A673 (cell line): ENCODE measurements at regions not wholly inside any gene's neighbourhood (a gene's known extent, or its start where the extent isn't known, plus 50 kb on each side); places are given as distances from the start of the nearest gene placed in this dataset.

Experiments
- BruUV-seq: library from RNA; stranded (reverse); fragments of 400-500 nt; replicated peaks from 2 replicates; lab custom pipeline; 2021; lab: Mats Ljungman, UMichigan
- CTCF ChIA-PET: fragments of 300-600 bp; sonication (Branson Sonifier 250); formaldehyde crosslinking; loops from one replicate; lab custom pipeline; 2022; ENCODE audit warnings: antibody characterized with exemption; lab: Charles Lee
- POLR2A ChIA-PET: fragments of 300-600 bp; sonication (Branson Sonifier 250); formaldehyde crosslinking; loops from one replicate; lab custom pipeline; 2022; ENCODE audit warnings: antibody characterized with exemption; ENCODE audit not compliant: low non-redundant PET; lab: Charles Lee
- DNase-seq: peaks from one replicate; pipeline ENCODE4 v3.0.0-alpha.2; 2015; ENCODE audit warnings: low spot score
- H3K27ac ChIP-seq: fragments of 200-600 bp; sonication (generic); 2 replicates; pipeline ENCODE4 v1.5.1; 2016; ENCODE audit warnings: mixed run types, low read depth, mild to moderate bottlenecking, mixed read lengths, antibody characterized with exemption, low read length; ENCODE audit not compliant: poor library complexity, severe bottlenecking
- H3K27me3 ChIP-seq: fragments of 200-600 bp; sonication (generic); replicated peaks from 2 replicates; pipeline ENCODE4 v1.6.1; 2017; ENCODE audit warnings: mixed run types, low read depth, mild to moderate bottlenecking, mixed read lengths, antibody characterized with exemption, low read length; ENCODE audit not compliant: insufficient read depth, poor library complexity
- H3K36me3 ChIP-seq: fragments of 200-600 bp; sonication (generic); 2 replicates; pipeline ENCODE4 v1.6.1; 2016; ENCODE audit warnings: mixed run types, mild to moderate bottlenecking, mixed read lengths, antibody characterized with exemption, low read length; ENCODE audit not compliant: insufficient read depth, poor library complexity, severe bottlenecking
- H3K4me1 ChIP-seq: fragments of 200-600 bp; sonication (generic); 2 replicates; pipeline ENCODE4 v1.6.1; 2017; ENCODE audit warnings: mixed run types, mild to moderate bottlenecking, mixed read lengths, antibody characterized with exemption, low read length; ENCODE audit not compliant: insufficient read depth, poor library complexity, severe bottlenecking
- H3K4me3 ChIP-seq: fragments of 200-600 bp; sonication (generic); 2 replicates; pipeline ENCODE4 v1.5.1; 2016; ENCODE audit warnings: low read depth, mixed run types, mild to moderate bottlenecking, mixed read lengths, low read length; ENCODE audit not compliant: poor library complexity, severe bottlenecking
- H3K9me3 ChIP-seq: fragments of 200-600 bp; sonication (generic); 2 replicates; pipeline ENCODE4 v1.6.1; 2016; ENCODE audit warnings: mixed run types, low read depth, mild to moderate bottlenecking, mixed read lengths, antibody characterized with exemption, low read length; ENCODE audit not compliant: poor library complexity, severe bottlenecking
- CTCF ChIP-seq: fragments of 300-800, 200-600 bp; sonication (generic); conservative IDR thresholded peaks from 2 replicates; pipeline ENCODE4 v1.5.1; 2017; ENCODE audit warnings: low read depth, mild to moderate bottlenecking, antibody characterized with exemption, low read length, moderate library complexity, mixed read lengths
- EZH2 ChIP-seq: fragments of 200-600 bp; sonication (generic); IDR thresholded peaks from 2 replicates; pipeline ENCODE4 v1.6.1; 2017; ENCODE audit warnings: borderline replicate concordance, low read depth, mild to moderate bottlenecking, mixed read lengths, antibody characterized with exemption, low read length; ENCODE audit not compliant: poor library complexity, severe bottlenecking
- intact Hi-C: fragments of 100-400 bp; cut with micrococcal nuclease; formaldehyde crosslinking; loops from one replicate; pipeline ENCODE4 v1.10.0; 2022; ENCODE audit not compliant: unreplicated experiment

GRCh38 chr3:132261506-132261905 lies 55.7 kb upstream of the ACP3 start:
- TF ChIP-seq CTCF (no peak), EZH2 (no peak)
- Histone ChIP-seq H3K4me1 (no peaks in the 10 kb centered on the region), H3K27me3 (no peaks in the 10 kb centered on the region), H3K4me3 (no peak overlapping the region), H3K27ac (no peak overlapping the region), H3K9me3 (no peaks in the 10 kb centered on the region), H3K36me3 (no peaks in the 10 kb centered on the region)
- ChIA-PET POLR2A (no interaction called here), CTCF (no interaction called here)
- no peak for DNase-seq
- BruUV-seq: no TSS peak
- intact Hi-C loops: no loop called here

- H3K4me1 ChIP-seq: no peaks in the 10 kb centered on the region
- intact Hi-C loops: no loop called here
- no peaks in the 10 kb centered on the region for H3K9me3 ChIP-seq
- ChIA-PET POLR2A (no interaction called here), CTCF (no interaction called here)
- H3K36me3 ChIP-seq: no peaks in the 10 kb centered on the region
- H3K27me3 ChIP-seq: no peaks in the 10 kb centered on the region
- H3K27ac ChIP-seq: no peak overlapping the region
- TF ChIP-seq CTCF: no peak
- no peak for TF ChIP-seq EZH2
- BruUV-seq: no TSS peak
- no peak for DNase-seq
- no peak overlapping the region for H3K4me3 ChIP-seq
Observed at GRCh38 chr3:132262305-132262704, 54.9 kb upstream of the ACP3 start.

GRCh38 chr3:132262956-132263355 lies 54.3 kb upstream of the ACP3 start:
- no peak overlapping the region for H3K4me3 ChIP-seq
- no peak overlapping the region for H3K27ac ChIP-seq
- POLR2A ChIA-PET: no interaction called here
- H3K36me3 ChIP-seq: no peaks in the 10 kb centered on the region
- no peaks in the 10 kb centered on the region for H3K27me3 ChIP-seq
- BruUV-seq: no TSS peak
- no peaks in the 10 kb centered on the region for H3K4me1 ChIP-seq
- TF ChIP-seq CTCF (no peak), EZH2 (no peak)
- CTCF ChIA-PET: no interaction called here
- DNase-seq: no peak
- no peaks in the 10 kb centered on the region for H3K9me3 ChIP-seq
- intact Hi-C loops: no loop called here
